Activated T-helper 1 cell treated with Interleukin-2 at 50 U/mL for 16 hours (primary cell): ENCODE measurements at regions not wholly inside any gene's neighbourhood (a gene's known extent, or its start where the extent isn't known, plus 50 kb on each side); places are given as distances from the start of the nearest gene placed in this dataset.
"Not testable (repeated sequence)": the region's sequence is repeated elsewhere in the genome, so short reads cannot be mapped to it uniquely, and the experiment has no call there.

Experiments
- DNase-seq: peaks from one replicate; pipeline ENCODE4 v3.0.0-alpha.2; 2020; ENCODE audit warnings: low read depth

DNA sequence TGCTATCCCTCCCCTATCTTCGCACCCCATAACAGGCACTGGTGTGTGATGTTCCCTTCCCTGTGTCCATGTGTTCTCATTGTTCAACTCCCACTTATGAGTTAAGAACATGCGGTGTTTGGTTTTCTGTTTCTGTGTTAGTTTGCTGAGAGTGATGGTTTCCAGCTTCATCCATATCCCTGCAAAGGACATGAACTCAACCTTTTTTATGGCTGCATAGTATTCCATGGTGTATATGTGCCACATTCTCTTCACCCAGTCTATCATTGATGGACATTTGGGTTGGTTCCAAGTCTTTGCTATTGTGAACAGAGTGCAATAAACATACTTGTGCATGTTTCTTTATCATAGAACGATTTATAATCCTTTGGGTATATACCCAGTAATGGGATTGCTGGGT, 84.7 kb upstream of the GATB start:
- not testable (repeated sequence) for DNase-seq

DNA sequence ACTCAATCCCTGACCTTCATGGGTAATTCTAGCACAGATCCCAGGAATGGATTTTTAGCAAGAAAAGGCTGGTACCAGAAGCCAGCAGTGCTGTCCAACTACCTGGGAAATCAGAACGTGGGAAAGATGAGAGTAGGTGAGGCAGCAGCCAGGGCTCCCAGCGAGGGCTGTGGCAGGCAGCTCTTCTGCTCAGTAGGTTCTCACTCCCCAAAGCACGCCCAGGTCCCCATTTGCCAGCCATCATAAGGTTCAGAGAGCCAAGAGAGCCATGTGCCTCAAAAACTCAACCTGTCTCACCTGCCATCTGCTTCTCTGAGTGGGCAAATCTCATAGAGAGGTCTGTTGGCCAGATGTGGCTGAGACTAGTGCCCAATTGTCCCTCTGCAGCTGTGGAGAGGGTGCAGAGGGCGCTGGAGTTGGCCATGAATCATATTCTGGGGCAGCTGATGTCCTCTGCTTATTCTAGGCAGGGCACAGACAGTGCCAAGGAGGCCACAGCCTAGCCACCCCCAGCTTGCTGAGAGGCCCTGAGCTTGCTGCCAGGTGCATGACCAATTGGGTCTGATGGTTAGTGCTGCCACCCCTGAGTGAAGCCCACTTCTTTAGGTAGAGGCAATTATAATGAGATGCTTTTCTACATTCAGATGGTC, 81.7 kb upstream of the GATB start:
- DNase-seq: no peak

DNA sequence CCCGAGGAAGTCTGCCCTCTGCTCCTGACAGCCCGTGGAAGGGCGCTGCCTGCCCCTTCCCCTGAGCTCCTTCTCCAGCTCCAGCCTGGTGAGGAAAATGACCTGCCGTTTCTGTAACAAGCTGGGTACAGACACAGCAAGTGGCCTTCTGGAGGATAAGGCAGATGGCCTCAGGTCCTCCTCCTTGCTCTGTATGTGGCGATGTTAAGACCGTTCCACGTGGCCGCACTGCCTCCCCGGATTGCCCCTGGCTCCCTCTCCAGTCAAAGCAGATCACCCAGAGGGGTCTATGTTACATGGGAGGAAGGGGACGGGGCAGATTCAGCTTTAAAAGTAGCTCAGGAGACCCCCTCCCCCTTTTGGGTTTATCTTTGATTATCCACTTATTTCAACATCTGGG, 80.3 kb upstream of the GATB start:
- no peak for DNase-seq

- no peak for DNase-seq
These were observed 74.7 kb upstream of the GATB start for GRCh38 chr4:151835467-151835866.

GRCh38 chr4:151833174-151833573, 72.4 kb upstream of the GATB start:
- DNase-seq: no peak

GRCh38 chr4:151831526-151831925, 70.7 kb upstream of the GATB start:
- no peak for DNase-seq

DNA sequence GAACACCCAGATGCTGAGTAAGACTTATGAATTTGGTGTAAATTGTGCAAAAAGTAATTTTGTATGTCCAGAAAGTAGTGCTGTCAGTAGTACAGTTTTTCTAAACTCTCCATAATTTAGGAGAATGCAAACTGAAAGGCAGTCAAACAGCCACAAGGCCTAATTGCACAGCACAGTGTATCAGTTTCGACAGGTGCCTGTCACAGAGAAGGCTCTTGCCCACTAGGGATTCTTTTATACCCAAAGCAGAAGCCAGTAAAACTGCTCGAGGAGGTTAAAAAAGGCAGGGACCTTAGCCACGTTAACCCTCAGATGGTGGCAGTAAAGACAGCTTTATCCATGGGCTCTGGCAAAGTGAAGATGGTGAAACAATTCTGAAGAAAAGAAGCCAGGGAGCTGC, 69.4 kb upstream of the GATB start:
- DNase-seq: no peak

GRCh38 chr4:151829309-151829708, 68.5 kb upstream of the GATB start:
- no peak for DNase-seq

GRCh38 chr4:151824656-151825055, 63.8 kb upstream of the GATB start:
- no peak for DNase-seq

DNA sequence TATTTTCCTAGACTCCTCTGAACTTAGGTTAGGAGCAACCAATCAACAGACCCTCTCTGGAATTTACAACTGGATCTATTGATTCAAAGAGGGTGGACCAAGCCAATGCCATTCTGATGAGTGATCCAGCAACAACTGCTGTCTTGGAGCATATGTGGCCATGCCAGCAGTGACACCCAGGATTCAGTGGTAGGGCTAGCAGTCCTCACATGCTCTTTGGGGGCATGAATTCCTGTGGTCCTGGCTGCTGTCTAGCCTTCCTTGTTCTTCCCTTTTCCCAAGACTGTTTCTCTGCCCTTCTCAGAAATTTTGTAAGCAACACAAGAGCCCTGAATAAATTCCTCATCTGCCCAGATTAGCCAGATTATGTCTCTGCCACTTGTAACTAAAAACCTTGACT, 61.5 kb upstream of the GATB start:
- DNase-seq: no peak

GRCh38 chr4:151820004-151820403, 59.2 kb upstream of the GATB start:
- no peak for DNase-seq

DNA sequence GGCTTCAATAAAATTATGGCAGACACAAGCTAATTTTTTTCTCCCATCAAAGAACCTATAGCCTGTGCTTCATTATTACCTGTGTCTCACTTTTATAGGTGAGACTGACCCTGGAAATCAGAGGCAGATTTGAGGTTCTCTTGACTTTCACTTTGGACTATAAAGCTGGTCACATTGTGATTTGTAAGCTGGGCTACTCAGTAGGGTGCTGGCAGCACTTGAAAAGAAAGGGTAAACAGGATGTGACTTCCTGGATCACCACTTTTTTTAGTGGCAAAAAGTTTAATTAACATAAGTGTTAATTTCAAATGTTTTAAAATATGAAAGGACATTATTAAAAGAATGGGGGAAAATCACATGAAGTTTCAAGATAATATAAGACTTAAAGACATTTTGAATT, 50.6 kb upstream of the GATB start:
- no peak for DNase-seq
